ENCODE measurements at regions not wholly inside any gene's neighbourhood (a gene's known extent, or its start where the extent isn't known, plus 50 kb on each side); places are given as distances from the start of the nearest gene placed in this dataset.

- TF ChIP-seq, protein P1, sequence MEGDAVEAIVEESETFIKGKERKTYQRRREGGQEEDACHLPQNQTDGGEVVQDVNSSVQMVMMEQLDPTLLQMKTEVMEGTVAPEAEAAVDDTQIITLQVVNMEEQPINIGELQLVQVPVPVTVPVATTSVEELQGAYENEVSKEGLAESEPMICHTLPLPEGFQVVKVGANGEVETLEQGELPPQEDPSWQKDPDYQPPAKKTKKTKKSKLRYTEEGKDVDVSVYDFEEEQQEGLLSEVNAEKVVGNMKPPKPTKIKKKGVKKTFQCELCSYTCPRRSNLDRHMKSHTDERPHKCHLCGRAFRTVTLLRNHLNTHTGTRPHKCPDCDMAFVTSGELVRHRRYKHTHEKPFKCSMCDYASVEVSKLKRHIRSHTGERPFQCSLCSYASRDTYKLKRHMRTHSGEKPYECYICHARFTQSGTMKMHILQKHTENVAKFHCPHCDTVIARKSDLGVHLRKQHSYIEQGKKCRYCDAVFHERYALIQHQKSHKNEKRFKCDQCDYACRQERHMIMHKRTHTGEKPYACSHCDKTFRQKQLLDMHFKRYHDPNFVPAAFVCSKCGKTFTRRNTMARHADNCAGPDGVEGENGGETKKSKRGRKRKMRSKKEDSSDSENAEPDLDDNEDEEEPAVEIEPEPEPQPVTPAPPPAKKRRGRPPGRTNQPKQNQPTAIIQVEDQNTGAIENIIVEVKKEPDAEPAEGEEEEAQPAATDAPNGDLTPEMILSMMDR (IDR thresholded peaks at IDR 0.05; ENCODE audit: insufficient read depth, low read depth, low read length): no peak
- ChIA-PET CTCF (interaction anchor here (0.6 kb wide), 1 partner anchor 14 kb away, joined by 6 read pairs; no protein-coding TSS in a partner anchor), POLR2A (no interaction called here)
- H3K27me3 ChIP-seq (ENCODE audit: control insufficient read depth, insufficient read depth, low read length): no peaks in the 10 kb centered on the region
- H3K36me3 ChIP-seq (ENCODE audit: control insufficient read depth, insufficient read depth, low read length): no peaks in the 10 kb centered on the region
- no peak for DNase-seq (ENCODE audit: low read depth)
- H3K4me3 ChIP-seq (ENCODE audit: low read depth, low read length): no peak overlapping the region
Observed at GRCh38 chr13:21823416-21823815, 152.5 kb downstream of the FGF9 start.

GRCh38 chr13:21823949-21824348, 153.1 kb downstream of the FGF9 start:
- ChIA-PET POLR2A (no interaction called here), CTCF (no interaction called here)
- Histone ChIP-seq H3K27me3 (ENCODE audit: control insufficient read depth, insufficient read depth, low read length) (no peaks in the 10 kb centered on the region), H3K4me3 (ENCODE audit: low read depth, low read length) (no peak overlapping the region), H3K36me3 (ENCODE audit: control insufficient read depth, insufficient read depth, low read length) (no peaks in the 10 kb centered on the region)
- TF ChIP-seq, protein P1 (IDR thresholded peaks at IDR 0.05; ENCODE audit: insufficient read depth, low read depth, low read length): no peak
- no peak for DNase-seq (ENCODE audit: low read depth)

- no peak for DNase-seq (ENCODE audit: low read depth)
- TF ChIP-seq, protein P1 (IDR thresholded peaks at IDR 0.05; ENCODE audit: insufficient read depth, low read depth, low read length): no peak
Observed at GRCh38 chr13:21825186-21825585, 154.3 kb downstream of the FGF9 start.

DNA sequence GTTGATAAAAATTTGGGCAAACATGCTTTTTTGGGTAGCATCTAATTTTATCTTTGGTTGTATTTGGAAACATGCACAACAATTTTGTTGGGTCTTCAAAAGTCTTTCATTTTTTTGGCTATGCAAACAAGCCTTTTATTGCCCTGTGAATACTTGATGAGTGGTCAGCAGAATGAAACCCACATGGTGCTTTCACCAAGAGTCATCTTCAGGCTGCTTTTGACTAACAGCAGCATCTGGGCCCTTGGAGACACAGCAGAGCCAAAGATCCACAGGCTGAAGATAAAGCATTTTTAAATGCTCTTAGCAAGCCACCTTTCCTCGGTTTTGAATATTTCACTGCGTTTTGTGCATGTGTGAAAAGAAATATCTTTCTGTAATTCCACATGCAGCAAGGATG, 154.9 kb downstream of the FGF9 start:
- Histone ChIP-seq H3K36me3 (ENCODE audit: control insufficient read depth, insufficient read depth, low read length) (no peaks in the 10 kb centered on the region), H3K4me3 (ENCODE audit: low read depth, low read length) (no peak overlapping the region), H3K27me3 (ENCODE audit: control insufficient read depth, insufficient read depth, low read length) (no peaks in the 10 kb centered on the region)
- POLR2A ChIA-PET: no interaction called here
- TF ChIP-seq, protein P1 (IDR thresholded peaks at IDR 0.05; ENCODE audit: insufficient read depth, low read depth, low read length): no peak
- peak; percentile 24 for DNase-seq (ENCODE audit: low read depth)
- CTCF ChIA-PET: no interaction called here

More at GRCh38 chr13:21825186-21825585, 154.3 kb downstream of the FGF9 start:
- ChIA-PET CTCF (no interaction called here), POLR2A (no interaction called here)
- no peaks in the 10 kb centered on the region for H3K27me3 ChIP-seq (ENCODE audit: control insufficient read depth, insufficient read depth, low read length)
- no peak overlapping the region for H3K4me3 ChIP-seq (ENCODE audit: low read depth, low read length)
- H3K36me3 ChIP-seq (ENCODE audit: control insufficient read depth, insufficient read depth, low read length): no peaks in the 10 kb centered on the region

GRCh38 chr13:21826214-21827015, 155.5 kb downstream of the FGF9 start:
- Histone ChIP-seq H3K36me3 (ENCODE audit: control insufficient read depth, insufficient read depth, low read length) (no peaks in the 10 kb centered on the region), H3K4me3 (ENCODE audit: low read depth, low read length) (no peak overlapping the region), H3K27me3 (ENCODE audit: control insufficient read depth, insufficient read depth, low read length) (no peaks in the 10 kb centered on the region)
- DNase-seq (ENCODE audit: low read depth): no peak
- TF ChIP-seq, protein P1 (IDR thresholded peaks at IDR 0.05; ENCODE audit: insufficient read depth, low read depth, low read length): no peak
- ChIA-PET CTCF (no interaction called here), POLR2A (no interaction called here)

Data from BJ (cell line).